ENCODE measurements at regions not wholly inside any gene's neighbourhood (a gene's known extent, or its start where the extent isn't known, plus 50 kb on each side); places are given as distances from the start of the nearest gene placed in this dataset.

- DNase-seq (ENCODE audit: low spot score): no peak
- no peak for TF ChIP-seq CTCF (IDR thresholded peaks at IDR 0.05; ENCODE audit: unreplicated experiment)
- no peaks in the 10 kb centered on the region for H3K9me3 Mint-ChIP-seq (ENCODE audit: unreplicated experiment)
- H3K4me3 Mint-ChIP-seq (ENCODE audit: unreplicated experiment): no peak overlapping the region
- peaks cover 5% of the 10 kb centered on the region for H3K27me3 Mint-ChIP-seq (ENCODE audit: unreplicated experiment)
- H3K27ac Mint-ChIP-seq (ENCODE audit: unreplicated experiment): no peak overlapping the region
- no peaks in the 10 kb centered on the region for H3K4me1 Mint-ChIP-seq (ENCODE audit: unreplicated experiment)
- H3K36me3 Mint-ChIP-seq (ENCODE audit: low read depth, unreplicated experiment): no peaks in the 10 kb centered on the region
Measured at GRCh38 chr2:152890736-152891135, 172.3 kb downstream of the ARL6IP6 start.

- no peak for TF ChIP-seq CTCF (IDR thresholded peaks at IDR 0.05; ENCODE audit: unreplicated experiment)
- no peaks in the 10 kb centered on the region for H3K36me3 Mint-ChIP-seq (ENCODE audit: low read depth, unreplicated experiment)
- H3K27ac Mint-ChIP-seq (ENCODE audit: unreplicated experiment): no peak overlapping the region
- H3K4me1 Mint-ChIP-seq (ENCODE audit: unreplicated experiment): no peaks in the 10 kb centered on the region
- H3K4me3 Mint-ChIP-seq (ENCODE audit: unreplicated experiment): no peak overlapping the region
- no peaks in the 10 kb centered on the region for H3K9me3 Mint-ChIP-seq (ENCODE audit: unreplicated experiment)
- H3K27me3 Mint-ChIP-seq (ENCODE audit: unreplicated experiment): peaks cover 2% of the 10 kb centered on the region
- no peak for DNase-seq (ENCODE audit: low spot score)
Measured at GRCh38 chr2:152883951-152884487, 165.6 kb downstream of the ARL6IP6 start.

GRCh38 chr2:152881527-152881926, 163.1 kb downstream of the ARL6IP6 start:
- Mint-ChIP-seq H3K4me1 (ENCODE audit: unreplicated experiment) (no peaks in the 10 kb centered on the region), H3K9me3 (ENCODE audit: unreplicated experiment) (no peaks in the 10 kb centered on the region), H3K4me3 (ENCODE audit: unreplicated experiment) (no peak overlapping the region), H3K27ac (ENCODE audit: unreplicated experiment) (no peak overlapping the region), H3K36me3 (ENCODE audit: low read depth, unreplicated experiment) (no peaks in the 10 kb centered on the region), H3K27me3 (ENCODE audit: unreplicated experiment) (peaks cover 3% of the 10 kb centered on the region)
- DNase-seq (ENCODE audit: low spot score): no peak
- TF ChIP-seq CTCF (IDR thresholded peaks at IDR 0.05; ENCODE audit: unreplicated experiment): no peak

GRCh38 chr2:152879275-152879674, 160.9 kb downstream of the ARL6IP6 start:
- Mint-ChIP-seq H3K9me3 (ENCODE audit: unreplicated experiment) (no peaks in the 10 kb centered on the region), H3K27ac (ENCODE audit: unreplicated experiment) (no peak overlapping the region), H3K27me3 (ENCODE audit: unreplicated experiment) (peaks cover 3% of the 10 kb centered on the region), H3K4me3 (ENCODE audit: unreplicated experiment) (no peak overlapping the region), H3K36me3 (ENCODE audit: low read depth, unreplicated experiment) (no peaks in the 10 kb centered on the region), H3K4me1 (ENCODE audit: unreplicated experiment) (no peaks in the 10 kb centered on the region)
- no peak for TF ChIP-seq CTCF (IDR thresholded peaks at IDR 0.05; ENCODE audit: unreplicated experiment)
- no peak for DNase-seq (ENCODE audit: low spot score)

GRCh38 chr2:152875701-152876695, 157.6 kb downstream of the ARL6IP6 start:
- no peaks in the 10 kb centered on the region for H3K36me3 Mint-ChIP-seq (ENCODE audit: low read depth, unreplicated experiment)

More at GRCh38 chr2:152875701-152876695, 157.6 kb downstream of the ARL6IP6 start:
- H3K27me3 Mint-ChIP-seq (ENCODE audit: unreplicated experiment): peaks cover 3% of the 10 kb centered on the region
- no peak for TF ChIP-seq CTCF (IDR thresholded peaks at IDR 0.05; ENCODE audit: unreplicated experiment)
- H3K27ac Mint-ChIP-seq (ENCODE audit: unreplicated experiment): no peak overlapping the region
- no peak for DNase-seq (ENCODE audit: low spot score)
- no peak overlapping the region for H3K4me3 Mint-ChIP-seq (ENCODE audit: unreplicated experiment)
- H3K9me3 Mint-ChIP-seq (ENCODE audit: unreplicated experiment): no peaks in the 10 kb centered on the region
- H3K4me1 Mint-ChIP-seq (ENCODE audit: unreplicated experiment): no peaks in the 10 kb centered on the region
